ENCODE measurements at regions not wholly inside any gene's neighbourhood (a gene's known extent, or its start where the extent isn't known, plus 50 kb on each side); places are given as distances from the start of the nearest gene placed in this dataset.
"Not testable (repeated sequence)": the region's sequence is repeated elsewhere in the genome, so short reads cannot be mapped to it uniquely, and the experiment has no call there.

DNA sequence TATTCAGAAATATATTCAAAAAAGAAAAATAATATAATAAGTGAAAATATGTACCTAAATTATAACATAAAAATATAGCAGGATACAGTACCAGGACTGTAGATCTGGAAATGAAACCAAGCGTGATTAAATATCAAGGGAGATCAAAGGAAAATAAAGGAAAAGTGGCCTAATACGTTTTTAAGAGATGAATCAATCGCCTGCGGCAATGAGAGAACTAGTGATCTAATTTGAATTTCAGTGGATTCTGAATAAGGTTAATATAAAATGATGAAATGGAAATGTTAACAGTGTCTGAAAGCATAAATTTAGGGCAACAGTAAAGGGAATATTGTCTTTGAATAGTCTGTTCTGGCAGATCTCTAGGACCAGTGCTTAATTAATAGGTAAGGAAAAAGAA, 1761.9 kb upstream of the ACO1 start:
- Histone ChIP-seq H3K4me3 (ENCODE audit: low read length in 2 of 2) (no peak overlapping the region), H3K4me1 (ENCODE audit: insufficient read depth, low read length) (no peaks in the 10 kb centered on the region), H3K9me3 (ENCODE audit: control insufficient read depth in 1 of 2, low read length in 2 of 2) (no peaks in the 10 kb centered on the region), H3K27me3 (ENCODE audit: insufficient read depth, low read length) (no peaks in the 10 kb centered on the region), H3K27ac (ENCODE audit: low read depth, low read length) (no peak overlapping the region), H3K36me3 (ENCODE audit: insufficient read depth, low read length) (no peaks in the 10 kb centered on the region)
- Mint-ChIP-seq H3K4me3 (no peak overlapping the region), H3K36me3 (no peaks in the 10 kb centered on the region), H3K4me1 (no peaks in the 10 kb centered on the region), H3K9me3 (no peaks in the 10 kb centered on the region), H3K27me3 (no peaks in the 10 kb centered on the region), H3K27ac (no peak overlapping the region)
- DNase-seq: no peak
- intact Hi-C loops (cut with micrococcal nuclease): no loop called here
- ChIA-PET CTCF (ENCODE audit: partially characterized antibody) (no interaction called here), POLR2A (ENCODE audit: partially characterized antibody) (no interaction called here)

- Histone ChIP-seq H3K27ac (ENCODE audit: low read depth, low read length) (no peak overlapping the region), H3K4me3 (ENCODE audit: low read length in 2 of 2) (no peak overlapping the region), H3K4me1 (ENCODE audit: insufficient read depth, low read length) (no peaks in the 10 kb centered on the region), H3K36me3 (ENCODE audit: insufficient read depth, low read length) (no peaks in the 10 kb centered on the region), H3K9me3 (ENCODE audit: control insufficient read depth in 1 of 2, low read length in 2 of 2) (no peaks in the 10 kb centered on the region), H3K27me3 (ENCODE audit: insufficient read depth, low read length) (no peaks in the 10 kb centered on the region)
- Mint-ChIP-seq H3K4me3 (no peak overlapping the region), H3K36me3 (no peaks in the 10 kb centered on the region), H3K27me3 (no peaks in the 10 kb centered on the region), H3K27ac (no peak overlapping the region), H3K4me1 (no peaks in the 10 kb centered on the region), H3K9me3 (no peaks in the 10 kb centered on the region)
- DNase-seq: no peak
- intact Hi-C loops (cut with micrococcal nuclease): no loop called here
- ChIA-PET POLR2A (ENCODE audit: partially characterized antibody) (no interaction called here), CTCF (ENCODE audit: partially characterized antibody) (no interaction called here)
Observed at GRCh38 chr9:30628915-30629567, 1755.4 kb upstream of the ACO1 start.

- POLR2A ChIA-PET (ENCODE audit: partially characterized antibody): no interaction called here
- CTCF ChIA-PET (ENCODE audit: partially characterized antibody): no interaction called here
Observed at GRCh38 chr9:30630459-30630858, 1754.0 kb upstream of the ACO1 start.

DNA sequence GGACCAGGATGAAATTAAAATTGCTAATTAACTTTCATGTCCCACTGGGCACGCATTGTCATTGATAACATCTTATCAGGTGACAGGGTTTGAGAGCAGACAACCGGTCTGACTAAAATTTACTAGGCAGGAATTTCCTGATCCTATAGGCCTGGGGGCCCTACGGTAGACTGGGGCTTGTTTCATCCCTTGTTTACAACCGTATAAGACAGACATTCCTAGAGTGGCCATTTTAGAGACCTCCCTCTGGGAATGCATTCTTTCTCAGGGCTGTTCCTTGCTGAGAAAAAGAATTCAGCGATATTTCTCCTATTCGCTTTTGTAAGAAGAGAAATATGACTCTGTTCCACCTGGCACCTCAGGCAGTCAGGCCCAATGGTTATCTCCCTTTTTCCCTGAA, 1737.8 kb upstream of the ACO1 start:
- H3K27me3 Mint-ChIP-seq; H3K9me3 ChIP-seq (ENCODE audit: control insufficient read depth in 1 of 2, low read length in 2 of 2); CTCF ChIA-PET (ENCODE audit: partially characterized antibody); H3K36me3 ChIP-seq (ENCODE audit: insufficient read depth, low read length); intact Hi-C loops (cut with micrococcal nuclease); H3K27ac Mint-ChIP-seq; H3K4me1 Mint-ChIP-seq; POLR2A ChIA-PET (ENCODE audit: partially characterized antibody); H3K27me3 ChIP-seq (ENCODE audit: insufficient read depth, low read length); H3K4me3 Mint-ChIP-seq; H3K4me3 ChIP-seq (ENCODE audit: low read length in 2 of 2); H3K27ac ChIP-seq (ENCODE audit: low read depth, low read length); DNase-seq; H3K4me1 ChIP-seq (ENCODE audit: insufficient read depth, low read length); H3K36me3 Mint-ChIP-seq: not testable (repeated sequence)
- peaks cover 0 to 20% (median 10%) of the 10 kb centered on the region in 8 donors for H3K9me3 Mint-ChIP-seq

More at GRCh38 chr9:30630459-30630858, 1754.0 kb upstream of the ACO1 start:
- Mint-ChIP-seq H3K27me3 (no peaks in the 10 kb centered on the region), H3K36me3 (no peaks in the 10 kb centered on the region), H3K27ac (no peak overlapping the region), H3K9me3 (no peaks in the 10 kb centered on the region), H3K4me1 (no peaks in the 10 kb centered on the region), H3K4me3 (no peak overlapping the region)
- intact Hi-C loops (cut with micrococcal nuclease): no loop called here
- Histone ChIP-seq H3K4me3 (ENCODE audit: low read length in 2 of 2) (no peak overlapping the region), H3K9me3 (ENCODE audit: control insufficient read depth in 1 of 2, low read length in 2 of 2) (no peaks in the 10 kb centered on the region), H3K27ac (ENCODE audit: low read depth, low read length) (no peak overlapping the region), H3K27me3 (ENCODE audit: insufficient read depth, low read length) (no peaks in the 10 kb centered on the region), H3K36me3 (ENCODE audit: insufficient read depth, low read length) (no peaks in the 10 kb centered on the region), H3K4me1 (ENCODE audit: insufficient read depth, low read length) (no peaks in the 10 kb centered on the region)
- no peak for DNase-seq

DNA sequence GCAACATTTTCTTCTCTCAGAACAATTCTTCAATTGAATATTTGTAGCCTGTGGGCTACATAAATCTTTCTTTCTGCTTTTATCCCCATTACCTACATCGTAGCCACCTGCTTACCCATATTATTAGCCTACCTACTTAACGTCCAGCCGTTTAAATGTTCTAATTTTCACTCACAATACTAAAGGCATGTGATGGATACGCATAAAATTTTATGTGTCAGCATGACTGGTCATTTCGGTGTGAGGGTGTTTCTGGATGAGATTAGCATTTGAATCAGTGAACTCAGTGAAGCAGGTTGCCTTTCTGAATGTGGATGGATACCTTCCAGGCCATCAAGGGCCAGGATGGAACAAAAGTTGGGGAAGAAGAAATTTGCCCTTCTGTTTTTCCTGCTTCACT, 1722.5 kb upstream of the ACO1 start:
- H3K27ac ChIP-seq (ENCODE audit: low read depth, low read length): no peak overlapping the region
- Mint-ChIP-seq H3K36me3 (no peaks in the 10 kb centered on the region), H3K27me3 (no peaks in the 10 kb centered on the region), H3K27ac (no peak overlapping the region), H3K9me3 (no peaks in the 10 kb centered on the region), H3K4me3 (no peak overlapping the region), H3K4me1 (no peaks in the 10 kb centered on the region)
- no peaks in the 10 kb centered on the region for H3K27me3 ChIP-seq (ENCODE audit: insufficient read depth, low read length)
- ChIA-PET POLR2A (ENCODE audit: partially characterized antibody) (no interaction called here), CTCF (ENCODE audit: partially characterized antibody) (no interaction called here)
- H3K9me3 ChIP-seq (ENCODE audit: control insufficient read depth in 1 of 2, low read length in 2 of 2): no peaks in the 10 kb centered on the region
- H3K4me3 ChIP-seq (ENCODE audit: low read length in 2 of 2): no peak overlapping the region
- no peaks in the 10 kb centered on the region for H3K4me1 ChIP-seq (ENCODE audit: insufficient read depth, low read length)
- H3K36me3 ChIP-seq (ENCODE audit: insufficient read depth, low read length): no peaks in the 10 kb centered on the region
- no peak for DNase-seq
- intact Hi-C loops (cut with micrococcal nuclease): no loop called here

DNA sequence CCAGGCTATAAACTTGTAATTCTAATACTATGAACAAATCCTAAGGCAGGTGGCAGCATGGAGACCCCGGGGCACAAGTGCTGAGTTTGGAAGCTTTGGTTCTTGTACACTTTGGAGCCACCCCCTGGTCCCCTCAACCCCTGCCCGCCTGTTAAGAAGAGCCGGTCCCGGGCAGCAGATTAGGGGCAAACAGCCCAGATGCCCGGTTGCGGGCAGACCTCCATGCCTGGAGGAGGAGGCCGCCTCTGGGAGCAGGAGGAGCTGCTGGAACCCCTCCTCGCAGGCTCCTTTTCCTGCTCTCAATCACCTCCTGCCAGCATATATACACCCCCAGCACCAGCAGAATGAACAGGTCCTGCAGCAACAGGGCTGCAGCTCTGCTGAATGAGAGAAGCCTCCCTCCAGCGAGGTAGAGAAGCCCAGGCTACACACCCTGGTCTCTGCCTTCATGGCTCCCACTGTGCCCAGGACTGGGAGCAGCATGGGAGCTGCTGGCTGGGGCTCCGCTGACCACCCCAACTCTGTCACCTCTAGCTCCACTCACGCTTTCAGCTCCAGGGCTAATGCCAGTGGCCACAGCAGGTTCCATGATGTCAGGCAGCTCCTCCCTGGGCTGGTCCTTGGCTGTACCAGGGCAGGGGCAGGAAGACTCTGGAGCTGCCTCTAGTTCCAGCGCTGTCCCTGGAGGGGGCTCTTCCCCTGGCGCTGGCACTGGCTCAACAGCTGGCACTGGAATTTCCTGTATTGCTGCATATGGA, 1713.5 kb upstream of the ACO1 start:
- no peak for DNase-seq
- no peaks in the 10 kb centered on the region for H3K9me3 Mint-ChIP-seq
- H3K9me3 ChIP-seq (ENCODE audit: control insufficient read depth in 1 of 2, low read length in 2 of 2): no peaks in the 10 kb centered on the region
- no peak overlapping the region for H3K27ac ChIP-seq (ENCODE audit: low read depth, low read length)
- no peaks in the 10 kb centered on the region for H3K36me3 ChIP-seq (ENCODE audit: insufficient read depth, low read length)
- H3K27me3 ChIP-seq (ENCODE audit: insufficient read depth, low read length): no peaks in the 10 kb centered on the region
- POLR2A ChIA-PET (ENCODE audit: partially characterized antibody): no interaction called here
- H3K27ac Mint-ChIP-seq: no peak overlapping the region
- no peak overlapping the region for H3K4me3 ChIP-seq (ENCODE audit: low read length in 2 of 2)
- CTCF ChIA-PET (ENCODE audit: partially characterized antibody): no interaction called here
- intact Hi-C loops (cut with micrococcal nuclease): no loop called here
- H3K36me3 Mint-ChIP-seq: no peaks in the 10 kb centered on the region
- no peak overlapping the region for H3K4me3 Mint-ChIP-seq
- no peaks in the 10 kb centered on the region for H3K27me3 Mint-ChIP-seq
- H3K4me1 ChIP-seq (ENCODE audit: insufficient read depth, low read length): no peaks in the 10 kb centered on the region
- H3K4me1 Mint-ChIP-seq: no peaks in the 10 kb centered on the region

DNA sequence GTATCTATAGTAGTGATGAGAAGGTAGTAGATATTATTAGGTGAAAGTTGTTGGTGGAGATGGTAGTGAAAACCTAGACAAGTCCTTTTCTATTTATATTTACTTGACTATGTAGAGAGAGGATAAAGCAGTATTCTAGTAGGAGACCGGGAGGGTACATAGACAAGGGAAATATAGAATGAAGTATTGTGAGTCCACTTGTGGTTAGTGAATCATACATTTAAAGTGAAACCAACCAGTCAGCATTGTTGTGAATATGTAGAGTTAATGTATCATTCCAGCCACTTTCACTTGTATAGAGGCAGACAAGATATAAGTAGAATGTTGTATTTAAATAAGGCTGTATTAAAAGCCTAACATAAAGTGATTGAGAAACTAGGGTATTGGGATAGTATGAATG, 1711.3 kb upstream of the ACO1 start:
- H3K36me3 ChIP-seq (ENCODE audit: insufficient read depth, low read length): no peaks in the 10 kb centered on the region
- H3K4me3 ChIP-seq (ENCODE audit: low read length in 2 of 2): no peak overlapping the region
- no peaks in the 10 kb centered on the region for H3K27me3 ChIP-seq (ENCODE audit: insufficient read depth, low read length)
- H3K4me1 ChIP-seq (ENCODE audit: insufficient read depth, low read length): no peaks in the 10 kb centered on the region
- DNase-seq: no peak
- CTCF ChIA-PET (ENCODE audit: partially characterized antibody): no interaction called here
- H3K27me3 Mint-ChIP-seq: no peaks in the 10 kb centered on the region
- no peaks in the 10 kb centered on the region for H3K9me3 ChIP-seq (ENCODE audit: control insufficient read depth in 1 of 2, low read length in 2 of 2)
- H3K4me3 Mint-ChIP-seq: no peak overlapping the region
- no peaks in the 10 kb centered on the region for H3K36me3 Mint-ChIP-seq
- no peak overlapping the region for H3K27ac ChIP-seq (ENCODE audit: low read depth, low read length)
- no peaks in the 10 kb centered on the region for H3K4me1 Mint-ChIP-seq
- H3K9me3 Mint-ChIP-seq: no peaks in the 10 kb centered on the region
- H3K27ac Mint-ChIP-seq: no peak overlapping the region
- POLR2A ChIA-PET (ENCODE audit: partially characterized antibody): no interaction called here
- intact Hi-C loops (cut with micrococcal nuclease): no loop called here

All from CD4-positive, alpha-beta memory T cell (primary cell).